ENCODE measurements at regions not wholly inside any gene's neighbourhood (a gene's known extent, or its start where the extent isn't known, plus 50 kb on each side); places are given as distances from the start of the nearest gene placed in this dataset.
"Not testable (repeated sequence)": the region's sequence is repeated elsewhere in the genome, so short reads cannot be mapped to it uniquely, and the experiment has no call there.

DNA sequence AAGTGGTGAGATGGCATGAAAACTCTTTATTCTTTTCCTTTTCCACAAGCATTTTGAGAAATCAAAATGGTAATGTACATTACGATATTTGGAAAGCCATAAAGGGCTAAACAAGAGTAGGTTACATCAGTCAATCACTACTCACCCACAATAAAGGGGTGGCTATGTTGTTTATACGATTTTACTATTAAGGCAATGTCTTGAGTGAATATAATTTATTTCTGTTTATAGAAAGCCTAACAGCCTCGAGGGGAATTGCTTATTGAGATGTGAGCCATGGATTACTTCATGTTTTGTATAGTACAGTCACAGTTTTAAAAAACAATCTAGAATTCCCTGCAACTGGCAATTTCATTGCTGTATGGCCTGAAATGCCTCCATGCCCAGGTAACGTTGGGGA, 237.5 kb upstream of the RBBP8 start:
- intact Hi-C loops (cut with micrococcal nuclease) = no loop called here
- Mint-ChIP-seq H3K27me3 (peaks cover 2% of the 10 kb centered on the region), H3K4me3 (no peak overlapping the region), H3K9me3 (no peaks in the 10 kb centered on the region), H3K27ac (no peak overlapping the region), H3K4me1 (ENCODE audit: low read depth) (no peaks in the 10 kb centered on the region), H3K36me3 (no peaks in the 10 kb centered on the region)
- no peak for DNase-seq
- CTCF ChIA-PET = interaction anchor here (1.0 kb wide), 1 partner anchor 8 kb away, joined by 3 read pairs; no protein-coding TSS in a partner anchor
- POLR2A ChIA-PET = no interaction called here

DNA sequence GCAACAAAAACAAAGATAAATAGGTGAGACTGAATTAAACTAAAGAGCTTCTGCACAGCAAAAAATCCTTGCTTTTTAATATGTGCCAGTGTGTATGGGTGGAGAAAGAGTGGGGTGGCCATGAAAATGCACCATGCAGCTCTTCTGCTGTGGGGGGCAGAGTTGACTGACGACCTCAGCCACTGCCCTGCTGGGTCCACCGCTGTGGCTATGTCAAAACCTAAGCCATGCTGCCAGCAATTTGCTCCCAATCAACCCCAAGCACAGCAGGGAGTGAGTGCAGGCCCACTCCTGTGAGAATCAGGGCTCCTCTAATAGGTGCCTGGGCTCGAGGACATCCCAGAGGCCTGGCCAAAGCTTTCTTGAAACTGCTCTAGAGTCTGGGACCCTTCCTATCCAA, 235.6 kb upstream of the RBBP8 start:
- Mint-ChIP-seq H3K27ac (no peak overlapping the region), H3K27me3 (peaks cover 2% of the 10 kb centered on the region), H3K36me3 (no peaks in the 10 kb centered on the region), H3K9me3 (no peaks in the 10 kb centered on the region), H3K4me1 (ENCODE audit: low read depth) (no peaks in the 10 kb centered on the region), H3K4me3 (no peak overlapping the region)
- no peak for DNase-seq
- POLR2A ChIA-PET = no interaction called here
- intact Hi-C loops (cut with micrococcal nuclease) = no loop called here
- CTCF ChIA-PET = no interaction called here

DNA sequence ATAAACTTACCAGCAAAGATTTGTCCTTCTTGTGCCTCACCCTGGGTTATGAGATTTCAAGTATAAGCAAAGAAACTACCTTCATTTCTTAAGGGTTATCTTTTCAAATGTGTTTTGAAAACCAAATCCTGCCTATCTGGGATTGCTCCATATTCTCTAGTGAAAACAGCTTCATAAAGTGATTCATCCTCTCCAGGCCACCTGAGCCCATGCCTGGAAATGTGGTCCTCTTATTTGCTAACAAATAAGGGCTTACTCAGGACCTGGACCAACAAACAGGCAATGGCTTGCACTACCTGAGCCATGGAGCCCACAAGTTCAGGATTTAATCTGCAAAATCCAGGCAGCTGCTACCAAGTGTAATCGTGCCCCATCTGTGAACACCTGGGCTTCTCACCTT, 234.4 kb upstream of the RBBP8 start:
- Mint-ChIP-seq H3K9me3 (no peaks in the 10 kb centered on the region), H3K4me1 (ENCODE audit: low read depth) (no peaks in the 10 kb centered on the region), H3K27ac (no peak overlapping the region), H3K4me3 (no peak overlapping the region), H3K36me3 (no peaks in the 10 kb centered on the region), H3K27me3 (peaks cover 2% of the 10 kb centered on the region)
- ChIA-PET POLR2A (no interaction called here), CTCF (no interaction called here)
- no peak for DNase-seq
- intact Hi-C loops (cut with micrococcal nuclease) = no loop called here

DNA sequence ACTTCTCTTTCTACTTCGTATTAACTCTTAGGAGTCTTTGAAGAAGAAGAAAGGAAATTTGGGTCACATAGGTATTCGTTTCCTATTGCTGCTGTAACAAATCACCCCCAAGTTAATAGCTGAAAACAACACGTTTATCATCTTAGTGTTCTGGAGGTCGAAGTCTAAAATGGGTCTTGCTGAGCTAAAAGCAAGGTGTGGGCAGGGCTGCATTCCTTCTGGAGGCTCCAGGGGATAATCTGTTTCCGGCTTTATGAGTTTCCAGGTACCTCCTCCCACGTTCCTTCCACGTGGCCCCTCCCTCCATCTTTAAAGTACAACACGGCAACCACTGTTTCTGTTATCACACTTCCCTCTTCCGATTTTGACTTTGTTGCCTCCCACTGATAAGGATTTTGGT, 233.5 kb upstream of the RBBP8 start:
- Mint-ChIP-seq H3K27me3 (peaks cover 2% of the 10 kb centered on the region), H3K27ac (no peak overlapping the region), H3K9me3 (no peaks in the 10 kb centered on the region), H3K4me1 (ENCODE audit: low read depth) (no peaks in the 10 kb centered on the region), H3K36me3 (no peaks in the 10 kb centered on the region), H3K4me3 (no peak overlapping the region)
- POLR2A ChIA-PET = no interaction called here
- CTCF ChIA-PET = no interaction called here
- intact Hi-C loops (cut with micrococcal nuclease) = loop anchor here (5.0 kb wide), 2 partner anchors 532 to 702 kb away; partner anchors contain the start of gene GATA6
- no peak for DNase-seq

DNA sequence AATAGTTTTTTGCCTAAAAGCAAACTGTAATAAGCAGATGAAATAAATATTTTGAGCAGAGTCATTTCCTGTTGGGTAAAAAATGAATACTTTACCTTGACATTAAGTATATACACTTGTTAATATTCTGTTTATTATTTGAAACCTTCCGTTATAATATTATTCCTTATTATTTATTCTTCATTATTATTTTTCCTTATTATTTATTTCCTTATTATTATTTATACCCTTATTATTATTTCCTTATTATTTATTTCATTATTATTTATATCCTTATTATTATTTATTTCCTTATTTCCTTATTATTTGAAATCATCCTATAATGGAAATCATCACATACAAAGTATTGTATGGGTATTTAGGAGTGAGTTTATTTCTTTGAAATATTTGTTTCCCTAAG, 232.2 kb upstream of the RBBP8 start:
- H3K36me3 Mint-ChIP-seq = no peaks in the 10 kb centered on the region
- DNase-seq = no peak

DNA sequence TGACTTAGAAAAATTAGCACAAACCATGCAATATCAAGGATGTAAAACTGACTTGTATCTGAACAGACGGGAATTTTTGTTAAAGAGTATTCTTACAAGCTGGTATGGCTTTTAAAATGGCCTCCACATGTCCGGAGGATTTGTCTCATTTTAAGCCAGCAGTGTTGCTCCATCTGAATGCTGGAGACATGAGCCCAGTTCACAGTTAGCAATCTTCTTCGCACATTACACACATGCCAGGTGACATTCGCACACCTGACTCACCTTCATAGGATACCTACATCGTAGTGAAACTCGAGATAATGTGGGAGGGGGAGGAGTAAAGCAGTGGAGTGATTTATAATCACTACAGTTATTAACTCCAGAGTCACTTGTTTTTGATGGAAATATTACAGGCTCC, 231.8 kb upstream of the RBBP8 start:
- Mint-ChIP-seq H3K9me3 (no peaks in the 10 kb centered on the region), H3K4me3 (no peak overlapping the region), H3K27ac (no peak overlapping the region), H3K36me3 (no peaks in the 10 kb centered on the region), H3K4me1 (ENCODE audit: low read depth) (no peaks in the 10 kb centered on the region), H3K27me3 (peaks cover 2% of the 10 kb centered on the region)
- DNase-seq = no peak
- ChIA-PET POLR2A (no interaction called here), CTCF (no interaction called here)
- intact Hi-C loops (cut with micrococcal nuclease) = loop anchor here (5.0 kb wide), 2 partner anchors 534 to 704 kb away; partner anchors contain the start of gene GATA6

More for the DNA sequence above, 232.2 kb upstream of the RBBP8 start:
- H3K27me3 Mint-ChIP-seq = peaks cover 2% of the 10 kb centered on the region
- H3K9me3 Mint-ChIP-seq = no peaks in the 10 kb centered on the region
- no peaks in the 10 kb centered on the region for H3K4me1 Mint-ChIP-seq (ENCODE audit: low read depth)
- POLR2A ChIA-PET = no interaction called here
- no peak overlapping the region for H3K27ac Mint-ChIP-seq
- CTCF ChIA-PET = interaction anchor here (0.9 kb wide), 1 partner anchor 28 kb away, joined by 4 read pairs; no protein-coding TSS in a partner anchor
- H3K4me3 Mint-ChIP-seq = no peak overlapping the region
- intact Hi-C loops (cut with micrococcal nuclease) = loop anchor here (5.0 kb wide), 2 partner anchors 534 to 704 kb away; partner anchors contain the start of gene GATA6

DNA sequence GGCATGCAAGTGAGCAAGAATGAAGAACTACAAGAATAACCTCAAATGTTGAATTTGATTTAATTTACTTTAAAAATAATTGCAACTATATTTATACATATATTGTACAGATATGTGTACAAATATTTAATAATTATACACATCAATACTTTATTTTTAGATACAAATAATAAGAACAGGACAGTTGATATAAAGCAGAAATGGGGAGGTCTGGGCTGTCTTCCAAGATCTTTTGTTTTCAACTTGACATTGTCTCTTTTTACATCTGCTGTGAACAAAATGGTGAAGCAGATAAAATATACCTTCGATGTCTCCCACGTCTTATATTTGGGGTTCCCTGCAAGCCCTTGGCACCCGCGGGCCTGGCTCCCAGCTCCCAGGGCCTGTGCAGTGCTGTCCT, 231.3 kb upstream of the RBBP8 start:
- intact Hi-C loops (cut with micrococcal nuclease) = loop anchor here (5.0 kb wide), 2 partner anchors 534 to 704 kb away; partner anchors contain the start of gene GATA6
- POLR2A ChIA-PET = no interaction called here
- Mint-ChIP-seq H3K9me3 (no peaks in the 10 kb centered on the region), H3K4me1 (ENCODE audit: low read depth) (no peaks in the 10 kb centered on the region), H3K4me3 (no peak overlapping the region), H3K27ac (no peak overlapping the region), H3K36me3 (no peaks in the 10 kb centered on the region), H3K27me3 (peaks cover 2% of the 10 kb centered on the region)
- CTCF ChIA-PET = no interaction called here
- DNase-seq = no peak

DNA sequence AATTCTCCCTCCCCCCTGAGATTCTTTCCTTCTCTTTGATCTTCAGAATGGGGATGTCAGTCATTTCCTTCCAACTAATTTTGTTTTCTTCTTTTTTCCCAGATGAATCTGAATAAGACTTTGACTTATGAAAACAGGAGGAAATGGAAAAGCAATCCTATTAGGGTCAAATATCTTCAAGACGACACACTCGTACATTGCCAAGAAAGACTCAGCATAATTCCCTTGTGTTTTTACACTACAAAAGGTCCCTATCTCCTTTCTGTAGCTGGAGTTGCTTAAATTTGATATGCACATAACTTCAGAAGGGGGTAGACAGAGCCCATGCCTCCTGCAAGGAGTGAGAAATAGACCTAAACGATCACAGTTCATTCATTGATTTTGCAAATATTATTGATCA, 230.3 kb upstream of the RBBP8 start:
- POLR2A ChIA-PET = no interaction called here
- Mint-ChIP-seq H3K27ac (no peak overlapping the region), H3K27me3 (peaks cover 2% of the 10 kb centered on the region), H3K4me3 (no peak overlapping the region), H3K36me3 (no peaks in the 10 kb centered on the region), H3K9me3 (no peaks in the 10 kb centered on the region), H3K4me1 (ENCODE audit: low read depth) (no peaks in the 10 kb centered on the region)
- CTCF ChIA-PET = no interaction called here
- intact Hi-C loops (cut with micrococcal nuclease) = loop anchor here (5.0 kb wide), 2 partner anchors 536 to 706 kb away; partner anchors contain the start of gene GATA6
- DNase-seq = no peak

DNA sequence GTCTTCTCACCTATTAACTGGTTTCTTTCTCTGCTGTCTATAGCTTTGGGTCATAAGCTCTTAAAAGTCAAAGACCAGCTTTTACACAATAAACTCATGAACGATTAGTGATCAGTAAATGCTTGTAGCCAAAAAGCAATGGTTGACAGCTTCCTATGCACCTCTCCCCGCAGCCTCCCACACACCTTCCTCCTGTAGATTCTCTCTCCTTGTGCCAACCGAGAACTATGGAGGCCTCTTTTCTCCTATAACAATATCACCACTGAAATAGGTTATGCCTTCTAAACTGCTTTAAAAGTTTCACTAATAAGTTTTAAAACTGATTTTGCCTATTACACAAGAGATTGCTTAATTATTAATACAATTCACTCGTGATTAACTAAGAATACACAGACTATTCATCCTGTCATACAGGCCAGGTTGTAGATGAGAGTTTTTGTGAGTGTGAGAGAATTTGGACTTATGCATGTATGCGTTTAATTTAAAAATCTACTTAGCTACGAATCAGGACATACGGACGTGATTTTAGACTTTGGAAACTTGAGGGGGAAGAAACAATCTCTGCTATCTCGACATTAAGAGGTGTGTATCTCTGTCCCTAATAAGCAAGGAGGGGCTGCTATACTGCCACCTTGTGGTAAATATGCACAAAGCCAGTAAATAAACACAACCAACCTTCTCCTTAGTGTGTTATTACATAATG, 229.1 kb upstream of the RBBP8 start:
- H3K36me3 Mint-ChIP-seq = no peaks in the 10 kb centered on the region
- no peak overlapping the region for H3K4me3 Mint-ChIP-seq
- intact Hi-C loops (cut with micrococcal nuclease) = loop anchor here (5.0 kb wide), 2 partner anchors 537 to 707 kb away; partner anchors contain the start of gene GATA6
- H3K4me1 Mint-ChIP-seq (ENCODE audit: low read depth) = no peaks in the 10 kb centered on the region
- H3K27me3 Mint-ChIP-seq = peaks cover 2% of the 10 kb centered on the region
- DNase-seq = no peak
- ChIA-PET POLR2A (no interaction called here), CTCF (interaction anchor here (1.0 to 1.5 kb wide), 4 partner anchors 9 to 1510 kb away, joined by 3 to 4 read pairs (median 3); no protein-coding TSS in a partner anchor)
- H3K9me3 Mint-ChIP-seq = no peaks in the 10 kb centered on the region
- H3K27ac Mint-ChIP-seq = no peak overlapping the region

DNA sequence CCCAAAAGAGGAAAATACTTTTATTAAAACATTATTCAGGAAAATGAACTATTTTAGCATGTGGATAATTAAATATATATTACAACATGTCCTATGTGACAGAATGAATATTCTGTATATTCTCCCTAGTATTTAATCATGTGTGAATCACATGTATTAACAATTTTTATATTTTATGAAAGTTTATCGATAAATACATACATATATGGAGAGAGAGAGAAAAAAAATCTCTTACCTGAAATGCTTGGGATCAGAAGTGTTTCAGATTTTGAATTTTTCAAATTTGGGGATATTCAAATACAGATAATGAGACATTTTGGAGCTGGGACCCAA, 228.6 kb upstream of the RBBP8 start:
- ChIA-PET POLR2A (no interaction called here), CTCF (interaction anchor here (0.6 to 1.5 kb wide), 5 partner anchors 8 to 1510 kb away, joined by 3 to 4 read pairs (median 3); no protein-coding TSS in a partner anchor)
- Mint-ChIP-seq H3K9me3 (no peaks in the 10 kb centered on the region), H3K4me1 (ENCODE audit: low read depth) (no peaks in the 10 kb centered on the region), H3K36me3 (no peaks in the 10 kb centered on the region), H3K4me3 (no peak overlapping the region), H3K27me3 (peaks cover 2% of the 10 kb centered on the region), H3K27ac (no peak overlapping the region)
- no peak for DNase-seq
- intact Hi-C loops (cut with micrococcal nuclease) = loop anchor here (5.0 kb wide), 2 partner anchors 537 to 707 kb away; partner anchors contain the start of gene GATA6

DNA sequence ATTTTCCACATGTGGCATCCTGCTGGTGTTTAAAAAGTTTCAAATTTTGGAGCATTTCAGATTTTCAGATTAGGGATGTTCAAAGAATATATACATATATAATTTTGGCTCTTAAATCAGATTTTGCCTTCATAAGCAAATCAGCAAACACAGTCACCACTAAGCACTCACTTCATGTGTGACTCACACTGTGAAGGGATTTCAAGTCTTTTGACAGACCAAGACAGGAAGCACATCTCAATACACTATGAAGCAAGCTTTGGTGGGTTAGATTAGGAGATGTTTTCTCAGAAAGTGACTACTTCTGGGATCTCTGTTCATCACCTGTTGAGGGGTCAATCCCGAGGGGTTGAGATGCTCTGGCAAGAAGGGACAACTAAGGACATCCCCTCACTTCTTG, 227.8 kb upstream of the RBBP8 start:
- Mint-ChIP-seq H3K27ac (no peak overlapping the region), H3K36me3 (no peaks in the 10 kb centered on the region), H3K27me3 (no peaks in the 10 kb centered on the region), H3K4me3 (no peak overlapping the region), H3K4me1 (ENCODE audit: low read depth) (no peaks in the 10 kb centered on the region), H3K9me3 (no peaks in the 10 kb centered on the region)
- CTCF ChIA-PET = interaction anchor here (0.6 to 1.1 kb wide), 4 partner anchors 8 to 94 kb away, joined by 3 read pairs; no protein-coding TSS in a partner anchor
- intact Hi-C loops (cut with micrococcal nuclease) = no loop called here
- POLR2A ChIA-PET = no interaction called here
- DNase-seq = no peak

DNA sequence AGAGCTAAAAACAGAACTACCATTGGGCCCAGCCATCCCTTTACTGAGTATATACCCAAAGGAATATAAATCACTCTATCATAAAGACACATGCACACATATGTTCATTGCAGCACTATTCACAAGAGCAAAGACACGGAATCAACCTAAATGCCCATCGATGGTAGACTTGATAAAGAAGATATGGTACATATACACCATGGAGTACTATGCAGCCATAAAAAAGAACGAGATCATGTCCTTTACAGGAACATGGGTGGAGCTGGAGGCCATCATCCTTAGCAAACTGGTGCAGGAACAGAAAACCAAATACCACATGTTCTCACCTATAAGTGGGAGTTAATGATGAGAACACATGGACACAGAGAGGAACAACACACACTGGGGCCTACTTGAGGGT, 227.1 kb upstream of the RBBP8 start:
- POLR2A ChIA-PET; H3K27me3 Mint-ChIP-seq; H3K27ac Mint-ChIP-seq; H3K4me1 Mint-ChIP-seq (ENCODE audit: low read depth); H3K4me3 Mint-ChIP-seq; CTCF ChIA-PET; intact Hi-C loops (cut with micrococcal nuclease); H3K36me3 Mint-ChIP-seq; H3K9me3 Mint-ChIP-seq; DNase-seq: not testable (repeated sequence)
